ENCODE measurements at regions not wholly inside any gene's neighbourhood (a gene's known extent, or its start where the extent isn't known, plus 50 kb on each side); places are given as distances from the start of the nearest gene placed in this dataset.

DNA sequence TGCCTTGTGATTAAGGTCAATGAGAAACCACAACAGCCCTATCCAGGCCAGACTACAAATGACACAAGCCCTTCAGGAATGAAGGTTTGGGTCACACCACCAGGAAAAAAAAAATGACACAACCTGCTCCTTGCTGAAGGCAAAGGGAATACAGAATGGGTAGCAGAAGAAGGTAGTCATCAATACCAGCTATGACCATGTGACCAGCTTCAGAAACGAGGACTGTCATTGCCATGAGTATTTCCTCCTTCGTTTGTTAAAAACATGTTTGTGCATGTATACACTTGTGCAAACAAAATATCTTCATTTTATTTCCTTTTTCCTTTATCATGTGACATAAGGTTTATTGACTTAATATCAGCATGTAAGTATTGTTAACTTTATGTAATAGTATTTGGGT is 226.6 kb downstream of the CDH19 start:
- no peak for TF ChIP-seq POLR2A (IDR thresholded peaks at IDR 0.05)
- TF ChIP-seq, protein P1, sequence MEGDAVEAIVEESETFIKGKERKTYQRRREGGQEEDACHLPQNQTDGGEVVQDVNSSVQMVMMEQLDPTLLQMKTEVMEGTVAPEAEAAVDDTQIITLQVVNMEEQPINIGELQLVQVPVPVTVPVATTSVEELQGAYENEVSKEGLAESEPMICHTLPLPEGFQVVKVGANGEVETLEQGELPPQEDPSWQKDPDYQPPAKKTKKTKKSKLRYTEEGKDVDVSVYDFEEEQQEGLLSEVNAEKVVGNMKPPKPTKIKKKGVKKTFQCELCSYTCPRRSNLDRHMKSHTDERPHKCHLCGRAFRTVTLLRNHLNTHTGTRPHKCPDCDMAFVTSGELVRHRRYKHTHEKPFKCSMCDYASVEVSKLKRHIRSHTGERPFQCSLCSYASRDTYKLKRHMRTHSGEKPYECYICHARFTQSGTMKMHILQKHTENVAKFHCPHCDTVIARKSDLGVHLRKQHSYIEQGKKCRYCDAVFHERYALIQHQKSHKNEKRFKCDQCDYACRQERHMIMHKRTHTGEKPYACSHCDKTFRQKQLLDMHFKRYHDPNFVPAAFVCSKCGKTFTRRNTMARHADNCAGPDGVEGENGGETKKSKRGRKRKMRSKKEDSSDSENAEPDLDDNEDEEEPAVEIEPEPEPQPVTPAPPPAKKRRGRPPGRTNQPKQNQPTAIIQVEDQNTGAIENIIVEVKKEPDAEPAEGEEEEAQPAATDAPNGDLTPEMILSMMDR (IDR thresholded peaks at IDR 0.05), result no peak
